Panc1 (cell line): ENCODE measurements at regions not wholly inside any gene's neighbourhood (a gene's known extent, or its start where the extent isn't known, plus 50 kb on each side); places are given as distances from the start of the nearest gene placed in this dataset.
A peak's percentile ranks its signal among the peaks of the same experiment; 100 is the strongest.

Experiments
- ATAC-seq: fragments of 200-7000 bp; cut with Tn5 transposase; 2 replicates; pipeline ENCODE4 v1.9.1; 2020; ENCODE audit warnings: mild to moderate bottlenecking, moderate library complexity
- BruUV-seq: library from RNA; stranded (reverse); fragments of 400-500 nt; replicated peaks from 2 replicates; lab custom pipeline; 2021; lab: Mats Ljungman, UMichigan
- CTCF ChIA-PET: fragments of 300-600 bp; sonication (Branson Sonifier 250); formaldehyde crosslinking; loops from one replicate; lab custom pipeline; 2022; ENCODE audit warnings: antibody characterized with exemption; lab: Charles Lee
- POLR2A ChIA-PET: fragments of 300-600 bp; sonication (Branson Sonifier 250); formaldehyde crosslinking; loops from one replicate; lab custom pipeline; 2022; ENCODE audit warnings: antibody characterized with exemption; lab: Charles Lee
- DNase-seq: peaks from one replicate; pipeline ENCODE4 v3.0.0-alpha.2; 2010; ENCODE audit warnings: low read depth, low spot score
- H3K27ac ChIP-seq: 2 replicates; pipeline ENCODE4 v1.5.1; 2011; ENCODE audit warnings: mild to moderate bottlenecking, low read length, inconsistent platforms
- H3K27me3 ChIP-seq: fragments of 200-500 bp; sonication (Bioruptor generic); 2 replicates; pipeline ENCODE4 v1.6.0; 2014; ENCODE audit warnings: low read length, inconsistent platforms; ENCODE audit not compliant: control insufficient read depth, insufficient read depth
- H3K36me3 ChIP-seq: fragments of 200-500 bp; sonication (Bioruptor generic); 2 replicates; pipeline ENCODE4 v1.5.1; 2014; ENCODE audit warnings: inconsistent platforms, mild to moderate bottlenecking, low read length, moderate library complexity; ENCODE audit not compliant: control insufficient read depth, insufficient read depth
- H3K4me1 ChIP-seq: 2 replicates; pipeline ENCODE4 v1.5.1; 2011; ENCODE audit warnings: inconsistent platforms, mild to moderate bottlenecking, low read length, moderate library complexity; ENCODE audit not compliant: control insufficient read depth, insufficient read depth
- H3K4me3 ChIP-seq, 2 experiments: 2 replicates each; pipeline ENCODE4 v1.5.1; 2011 to 2012; ENCODE audit warnings: low read depth in 2 of 2, low read length in 2 of 2, mild to moderate bottlenecking in 2 of 2, inconsistent platforms in 1 of 2, moderate library complexity in 1 of 2
- H3K9me3 ChIP-seq: fragments of 200-500 bp; sonication (Bioruptor generic); 2 replicates; pipeline ENCODE4 v1.5.1; 2014; ENCODE audit warnings: low read depth, mild to moderate bottlenecking, inconsistent platforms, low read length, moderate library complexity; ENCODE audit not compliant: control insufficient read depth, insufficient read depth
- POLR2AphosphoS5 ChIP-seq: IDR thresholded peaks from 2 replicates; pipeline ENCODE4 v1.6.1; 2012; ENCODE audit warnings: mild to moderate bottlenecking, low read depth, low read length, moderate library complexity
- SIN3A ChIP-seq: IDR thresholded peaks from 2 replicates; pipeline ENCODE4 v1.6.1; 2012; ENCODE audit warnings: low read depth, mild to moderate bottlenecking, low read length, moderate library complexity, borderline replicate concordance; ENCODE audit not compliant: insufficient read depth
- TCF7L2 ChIP-seq: IDR thresholded peaks from 2 replicates; pipeline ENCODE4 v1.6.1; 2011; ENCODE audit warnings: mild to moderate bottlenecking, low read depth, low read length, inconsistent platforms
- in situ Hi-C: cut with HindIII; loops from 2 replicates; pipeline ENCODE4 v1.10.0; 2016; ENCODE audit warnings: low sequenced_read_pairs, low pct_unique_long_range_greater_than_20kb
- intact Hi-C: fragments of 100-400 bp; cut with micrococcal nuclease; formaldehyde crosslinking; loops from one replicate; pipeline ENCODE4 v1.10.0; 2022; ENCODE audit not compliant: unreplicated experiment
- TF ChIP-seq, protein P1 (sequence below): fragments of 450-650 bp; IDR thresholded peaks from 2 replicates; pipeline ENCODE4 v1.5.1; 2017; ENCODE audit warnings: mild to moderate bottlenecking
- TF ChIP-seq, protein P2 (sequence below), 2 experiments: IDR thresholded peaks; 2 replicates each; pipeline ENCODE4 v1.6.1; 2011 to 2012; ENCODE audit warnings: low read depth in 2 of 2, control low read depth in 1 of 2, low read length in 1 of 2, mild to moderate bottlenecking in 1 of 2, moderate library complexity in 1 of 2; ENCODE audit not compliant: insufficient read depth in 1 of 2

DNA sequence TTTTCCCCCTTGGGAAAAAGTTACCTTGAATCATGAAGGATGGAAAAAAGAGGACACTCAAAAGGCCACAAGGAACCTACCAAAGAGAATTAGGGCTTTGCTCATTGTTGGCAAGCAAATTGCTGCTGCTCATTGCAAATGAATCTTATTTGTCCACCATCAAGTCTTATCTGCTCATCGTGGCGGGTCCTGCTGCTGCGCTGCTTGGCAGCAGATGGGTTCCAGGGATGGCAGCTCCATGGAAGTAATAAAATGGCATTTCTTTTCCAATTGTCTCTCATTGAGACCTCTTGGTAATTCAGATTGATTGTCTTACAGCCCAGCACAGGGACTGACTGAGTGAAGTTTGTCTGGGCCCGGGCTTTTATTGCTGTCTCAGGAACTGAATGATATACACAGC is 118.7 kb downstream of the MRM1 start:
- no peaks in the 10 kb centered on the region for H3K27me3 ChIP-seq

DNA sequence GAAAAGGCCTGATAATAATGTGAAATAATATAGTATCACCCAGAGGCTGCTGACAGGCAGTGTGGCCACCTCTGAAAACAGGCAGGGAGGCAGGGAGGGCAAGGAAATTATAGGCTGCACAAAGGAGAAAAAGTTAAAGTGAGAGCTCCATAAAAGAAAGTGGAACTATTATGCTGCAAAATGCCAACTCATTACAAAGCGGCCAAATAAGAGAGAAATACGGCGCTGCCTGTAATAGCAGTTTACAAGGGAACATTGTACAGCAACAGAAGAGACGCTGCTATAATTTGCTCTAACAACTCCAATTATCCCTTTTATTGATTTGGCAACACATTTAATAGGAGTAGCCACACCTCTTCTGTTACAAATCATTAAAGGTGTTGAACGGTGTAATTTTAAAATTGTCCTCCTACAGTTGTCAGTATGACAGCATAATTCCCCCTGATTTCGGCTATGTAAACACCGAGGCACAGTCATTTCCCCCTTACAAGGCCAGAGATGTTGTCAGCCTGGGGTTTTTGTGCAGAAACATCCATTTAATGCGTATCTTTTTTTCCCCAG is 120.3 kb downstream of the MRM1 start:
- intact Hi-C loops (no loop called here), in situ Hi-C loops (no loop called here)
- no TSS peak for BruUV-seq
- TF ChIP-seq, protein P1, sequence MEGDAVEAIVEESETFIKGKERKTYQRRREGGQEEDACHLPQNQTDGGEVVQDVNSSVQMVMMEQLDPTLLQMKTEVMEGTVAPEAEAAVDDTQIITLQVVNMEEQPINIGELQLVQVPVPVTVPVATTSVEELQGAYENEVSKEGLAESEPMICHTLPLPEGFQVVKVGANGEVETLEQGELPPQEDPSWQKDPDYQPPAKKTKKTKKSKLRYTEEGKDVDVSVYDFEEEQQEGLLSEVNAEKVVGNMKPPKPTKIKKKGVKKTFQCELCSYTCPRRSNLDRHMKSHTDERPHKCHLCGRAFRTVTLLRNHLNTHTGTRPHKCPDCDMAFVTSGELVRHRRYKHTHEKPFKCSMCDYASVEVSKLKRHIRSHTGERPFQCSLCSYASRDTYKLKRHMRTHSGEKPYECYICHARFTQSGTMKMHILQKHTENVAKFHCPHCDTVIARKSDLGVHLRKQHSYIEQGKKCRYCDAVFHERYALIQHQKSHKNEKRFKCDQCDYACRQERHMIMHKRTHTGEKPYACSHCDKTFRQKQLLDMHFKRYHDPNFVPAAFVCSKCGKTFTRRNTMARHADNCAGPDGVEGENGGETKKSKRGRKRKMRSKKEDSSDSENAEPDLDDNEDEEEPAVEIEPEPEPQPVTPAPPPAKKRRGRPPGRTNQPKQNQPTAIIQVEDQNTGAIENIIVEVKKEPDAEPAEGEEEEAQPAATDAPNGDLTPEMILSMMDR, result no peak
- TF ChIP-seq, protein P2, sequence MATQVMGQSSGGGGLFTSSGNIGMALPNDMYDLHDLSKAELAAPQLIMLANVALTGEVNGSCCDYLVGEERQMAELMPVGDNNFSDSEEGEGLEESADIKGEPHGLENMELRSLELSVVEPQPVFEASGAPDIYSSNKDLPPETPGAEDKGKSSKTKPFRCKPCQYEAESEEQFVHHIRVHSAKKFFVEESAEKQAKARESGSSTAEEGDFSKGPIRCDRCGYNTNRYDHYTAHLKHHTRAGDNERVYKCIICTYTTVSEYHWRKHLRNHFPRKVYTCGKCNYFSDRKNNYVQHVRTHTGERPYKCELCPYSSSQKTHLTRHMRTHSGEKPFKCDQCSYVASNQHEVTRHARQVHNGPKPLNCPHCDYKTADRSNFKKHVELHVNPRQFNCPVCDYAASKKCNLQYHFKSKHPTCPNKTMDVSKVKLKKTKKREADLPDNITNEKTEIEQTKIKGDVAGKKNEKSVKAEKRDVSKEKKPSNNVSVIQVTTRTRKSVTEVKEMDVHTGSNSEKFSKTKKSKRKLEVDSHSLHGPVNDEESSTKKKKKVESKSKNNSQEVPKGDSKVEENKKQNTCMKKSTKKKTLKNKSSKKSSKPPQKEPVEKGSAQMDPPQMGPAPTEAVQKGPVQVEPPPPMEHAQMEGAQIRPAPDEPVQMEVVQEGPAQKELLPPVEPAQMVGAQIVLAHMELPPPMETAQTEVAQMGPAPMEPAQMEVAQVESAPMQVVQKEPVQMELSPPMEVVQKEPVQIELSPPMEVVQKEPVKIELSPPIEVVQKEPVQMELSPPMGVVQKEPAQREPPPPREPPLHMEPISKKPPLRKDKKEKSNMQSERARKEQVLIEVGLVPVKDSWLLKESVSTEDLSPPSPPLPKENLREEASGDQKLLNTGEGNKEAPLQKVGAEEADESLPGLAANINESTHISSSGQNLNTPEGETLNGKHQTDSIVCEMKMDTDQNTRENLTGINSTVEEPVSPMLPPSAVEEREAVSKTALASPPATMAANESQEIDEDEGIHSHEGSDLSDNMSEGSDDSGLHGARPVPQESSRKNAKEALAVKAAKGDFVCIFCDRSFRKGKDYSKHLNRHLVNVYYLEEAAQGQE (IDR thresholded peaks at IDR 0.05; ENCODE audit: insufficient read depth in 1 of 2, low read depth in 2 of 2, low read length in 1 of 2), result no peak
- TF ChIP-seq TCF7L2 (no peak), SIN3A (no peak), POLR2AphosphoS5 (no peak)
- Histone ChIP-seq H3K27ac (peak overlapping the region; percentile 61; the same call in 1 of the 2 replicates), H3K36me3 (no peaks in the 10 kb centered on the region), H3K4me3 (peak overlapping the region; percentile 21 to 42), H3K27me3 (no peaks in the 10 kb centered on the region), H3K4me1 (peaks cover 4% of the 10 kb centered on the region), H3K9me3 (no peaks in the 10 kb centered on the region)
- ChIA-PET POLR2A (no interaction called here), CTCF (interaction anchor here (0.9 kb wide), 1 partner anchor 15 kb away, joined by 3 read pairs; no protein-coding TSS in a partner anchor)
- ATAC-seq (no peak), DNase-seq (no peak)

More for the DNA sequence above, 118.7 kb downstream of the MRM1 start:
- no TSS peak for BruUV-seq
- Histone ChIP-seq H3K4me3 (no peak overlapping the region), H3K9me3 (no peaks in the 10 kb centered on the region), H3K4me1 (peaks cover 4% of the 10 kb centered on the region), H3K27ac (no peak overlapping the region), H3K36me3 (no peaks in the 10 kb centered on the region)
- TF ChIP-seq TCF7L2 (no peak), SIN3A (no peak), POLR2AphosphoS5 (no peak)
- TF ChIP-seq, protein P2 (IDR thresholded peaks at IDR 0.05; ENCODE audit: insufficient read depth in 1 of 2, low read depth in 2 of 2, low read length in 1 of 2), result no peak
- TF ChIP-seq, protein P1, result no peak
- DNase-seq (no peak), ATAC-seq (no peak)
- ChIA-PET CTCF (no interaction called here), POLR2A (interaction anchor here (0.6 kb wide), 1 partner anchor 11 kb away, joined by 7 read pairs; no protein-coding TSS in a partner anchor)
- in situ Hi-C loops (no loop called here), intact Hi-C loops (no loop called here)
